HG03457 (cell line): ENCODE measurements at regions not wholly inside any gene's neighbourhood (a gene's known extent, or its start where the extent isn't known, plus 50 kb on each side); places are given as distances from the start of the nearest gene placed in this dataset.
"Not testable (repeated sequence)": the region's sequence is repeated elsewhere in the genome, so short reads cannot be mapped to it uniquely, and the experiment has no call there.

ENCODE experiments used
- ATAC-seq: cut with Tn5 transposase; IDR thresholded peaks from one replicate; pipeline ENCODE4 v1.9.1; 2021; ENCODE audit warnings: moderate number of reproducible peaks; ENCODE audit not compliant: unreplicated experiment

DNA sequence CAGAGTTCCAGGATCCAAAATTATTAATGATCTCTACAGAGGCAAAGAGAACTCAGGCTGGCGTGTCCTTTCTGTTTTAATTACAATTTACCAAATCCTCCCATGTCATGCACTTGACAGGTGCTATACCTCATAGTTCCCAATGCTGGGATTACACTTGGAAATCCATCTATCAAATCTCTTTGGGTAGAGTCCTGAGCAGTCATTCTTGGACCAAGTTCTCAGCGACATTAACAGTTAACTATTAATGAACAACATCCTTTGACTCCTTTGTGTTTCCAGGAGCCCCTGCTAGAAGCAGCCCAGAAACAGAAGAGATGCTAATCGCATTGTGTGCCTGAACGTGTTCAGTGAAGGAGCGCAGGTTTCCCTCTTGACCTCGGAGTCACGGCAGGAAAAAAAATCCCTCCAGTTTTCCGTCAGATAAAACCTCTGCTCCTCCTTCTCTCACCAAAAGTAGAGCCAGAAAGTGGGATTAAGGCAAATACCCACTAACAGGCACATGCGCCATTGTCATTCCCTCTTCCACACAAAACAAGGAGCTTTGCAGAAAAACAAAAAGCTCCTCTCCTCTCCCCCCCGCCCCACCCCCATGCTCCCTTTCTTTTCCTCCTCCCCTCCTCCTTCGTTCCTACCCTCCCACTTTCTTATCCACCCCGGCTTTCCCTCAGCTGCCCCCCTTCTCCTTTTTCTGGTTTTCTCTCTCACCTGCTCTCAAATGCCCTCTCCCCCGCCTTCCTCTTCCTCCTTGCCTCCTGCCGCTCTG, 224.7 kb downstream of the ZIC5 start:
- no peak for ATAC-seq

DNA sequence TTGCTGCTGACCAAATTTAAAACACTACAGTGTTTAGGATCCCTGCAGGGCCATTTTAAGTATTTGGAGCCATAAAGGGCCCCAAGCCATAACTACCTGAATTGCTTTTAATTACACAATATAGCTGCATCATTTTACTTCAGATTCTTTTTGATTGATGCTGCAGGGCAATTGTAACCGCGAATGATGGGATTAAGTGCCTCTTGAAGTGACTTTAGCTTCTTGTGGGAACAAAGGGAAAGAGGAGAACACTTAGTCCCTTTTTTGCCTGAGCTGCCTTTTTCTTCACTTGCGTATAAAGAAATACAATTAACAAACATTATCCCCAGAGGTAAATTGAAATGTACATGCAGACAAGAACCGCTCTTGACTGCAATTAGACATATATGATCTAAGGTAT, 228.5 kb downstream of the ZIC5 start:
- ATAC-seq = no peak

- no peak for ATAC-seq
Measured at GRCh38 chr13:99741960-99742359, 229.6 kb downstream of the ZIC5 start.

GRCh38 chr13:99740251-99740979, 231.2 kb downstream of the ZIC5 start:
- no peak for ATAC-seq

- no peak for ATAC-seq
Measured at GRCh38 chr13:99738626-99739025, 232.9 kb downstream of the ZIC5 start.

DNA sequence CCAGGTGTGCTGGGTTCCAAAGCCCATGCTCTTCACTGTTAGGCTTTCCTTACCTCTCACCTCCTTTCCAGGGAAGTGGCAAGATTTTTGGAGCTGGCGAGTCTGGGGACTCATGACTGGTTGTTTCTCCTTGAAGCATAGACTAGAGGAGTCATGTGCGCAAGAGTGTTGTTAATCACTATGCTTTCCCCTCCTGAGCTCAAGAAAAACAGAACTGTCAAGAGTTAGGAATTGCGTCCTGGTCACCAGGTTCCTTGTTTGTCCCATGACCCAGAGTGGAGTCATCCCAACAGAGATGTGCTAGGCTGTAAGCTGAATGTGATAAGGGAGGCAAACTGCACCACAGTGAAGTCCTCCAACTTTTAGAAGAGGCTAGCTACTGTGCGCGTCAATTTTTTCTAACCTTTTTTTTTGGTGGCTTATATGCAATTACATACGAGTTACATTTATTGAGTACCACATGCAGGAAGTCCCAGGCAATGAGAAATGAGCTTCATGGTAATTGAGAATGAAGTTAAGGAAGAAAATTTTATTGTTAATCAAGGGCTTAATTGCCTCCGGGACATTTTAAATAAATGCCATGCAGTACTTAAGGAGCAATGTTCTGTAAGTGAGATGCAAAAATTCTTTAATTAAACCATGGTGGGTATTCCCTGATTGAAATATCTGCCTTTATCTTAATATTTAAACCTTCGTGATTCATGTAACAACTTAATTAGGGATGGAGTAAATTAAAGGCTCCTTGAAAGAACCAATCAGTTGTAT, 233.9 kb downstream of the ZIC5 start:
- ATAC-seq = no peak

- ATAC-seq = no peak
Measured at GRCh38 chr13:99736541-99736940, 235.0 kb downstream of the ZIC5 start.

DNA sequence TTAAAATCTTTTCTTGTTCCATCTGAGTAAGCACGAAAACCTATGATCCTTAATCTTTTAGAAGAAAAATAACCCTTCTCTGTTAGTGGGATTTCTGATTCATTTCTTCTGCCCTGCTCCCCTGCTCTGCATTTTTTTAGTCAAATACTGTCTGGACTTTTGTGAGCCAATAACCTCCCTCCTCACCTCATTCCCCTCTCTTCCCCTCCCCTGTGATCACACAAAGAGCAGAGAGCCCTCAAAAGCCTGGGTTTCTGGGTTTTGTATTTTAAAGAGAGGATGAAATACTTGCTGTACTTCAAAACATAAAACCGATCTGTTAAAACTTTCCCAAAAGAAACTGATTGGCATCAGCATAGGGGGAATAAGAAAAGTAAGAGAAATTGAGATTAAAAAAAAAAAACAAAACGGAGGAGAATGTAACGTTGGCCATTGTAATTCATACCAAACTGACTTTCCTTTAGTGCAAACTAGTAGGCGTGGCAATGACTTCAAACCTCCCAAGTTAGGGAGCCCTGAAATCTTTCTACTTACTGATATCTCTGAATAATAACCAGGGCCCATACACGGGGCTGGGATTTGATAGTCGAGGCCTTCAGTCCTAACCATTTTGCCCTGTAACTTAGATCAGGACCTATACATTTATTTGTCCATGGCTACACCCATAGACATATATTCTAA, 232.9 kb downstream of the TM9SF2 start:
- ATAC-seq = no peak

- no peak for ATAC-seq
Measured at GRCh38 chr13:99733346-99733745, 232.1 kb downstream of the TM9SF2 start.

GRCh38 chr13:99731747-99732146, 230.5 kb downstream of the TM9SF2 start:
- ATAC-seq = no peak

DNA sequence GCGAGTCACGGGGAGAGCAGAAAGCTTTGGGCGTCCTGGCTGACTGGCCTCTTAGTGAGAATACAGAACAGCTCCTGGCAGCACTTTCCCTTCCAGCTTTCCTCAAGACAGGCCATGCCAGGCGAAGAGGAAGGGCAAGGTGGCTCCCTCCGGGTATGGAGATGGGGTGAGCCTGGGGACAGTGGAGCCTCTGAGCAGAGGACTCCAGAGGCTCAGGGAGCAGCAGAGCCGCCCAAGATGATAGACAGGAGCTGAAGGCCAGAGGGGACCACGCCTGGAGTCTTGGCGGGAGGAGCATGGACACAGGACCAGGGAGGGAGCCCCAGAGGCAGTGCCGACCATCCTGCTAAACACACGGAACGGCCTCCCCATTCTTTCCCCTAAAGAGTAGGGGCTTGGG, 229.1 kb downstream of the TM9SF2 start:
- ATAC-seq = no peak

DNA sequence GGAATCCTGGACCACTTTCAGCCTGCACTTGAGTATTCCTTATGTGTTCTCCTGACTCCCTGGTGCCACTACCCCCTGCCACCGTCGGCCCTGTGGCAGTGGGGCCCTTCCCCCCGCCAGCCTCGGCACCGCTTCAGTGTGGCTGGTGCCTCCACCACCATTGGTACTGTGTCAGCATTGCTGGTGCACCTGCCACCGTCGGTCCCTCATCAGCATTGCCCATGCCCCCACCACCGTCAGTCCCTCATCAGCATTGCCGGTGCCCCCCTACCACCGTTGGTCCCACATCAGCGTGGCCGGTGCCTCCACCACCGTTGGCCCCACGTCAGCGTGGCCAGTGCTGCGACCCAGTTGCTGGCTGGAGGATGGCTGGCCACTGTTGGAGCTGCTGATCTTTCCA, 228.5 kb downstream of the TM9SF2 start:
- no peak for ATAC-seq

DNA sequence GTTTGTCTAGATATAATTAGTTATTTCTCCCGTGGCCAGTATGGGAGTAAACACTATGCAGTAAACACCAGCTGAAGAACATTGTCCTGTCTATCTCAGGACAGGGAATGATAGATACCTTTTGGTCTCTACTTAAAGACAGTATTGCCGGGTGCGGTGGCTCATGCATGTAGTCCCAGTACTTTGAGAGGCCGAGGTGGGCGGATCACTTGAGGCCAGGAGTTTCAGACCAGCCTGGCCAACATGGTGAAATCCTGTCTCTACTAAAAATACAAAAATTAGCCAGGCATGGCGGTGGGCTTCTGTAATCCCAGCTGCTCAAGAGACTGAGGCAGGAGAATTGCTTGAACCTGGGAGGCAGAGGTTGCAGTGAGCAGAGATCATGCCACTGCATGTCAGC, 226.4 kb downstream of the TM9SF2 start:
- not testable (repeated sequence) for ATAC-seq

GRCh38 chr13:99726282-99726894, 225.1 kb downstream of the TM9SF2 start:
- ATAC-seq = no peak

DNA sequence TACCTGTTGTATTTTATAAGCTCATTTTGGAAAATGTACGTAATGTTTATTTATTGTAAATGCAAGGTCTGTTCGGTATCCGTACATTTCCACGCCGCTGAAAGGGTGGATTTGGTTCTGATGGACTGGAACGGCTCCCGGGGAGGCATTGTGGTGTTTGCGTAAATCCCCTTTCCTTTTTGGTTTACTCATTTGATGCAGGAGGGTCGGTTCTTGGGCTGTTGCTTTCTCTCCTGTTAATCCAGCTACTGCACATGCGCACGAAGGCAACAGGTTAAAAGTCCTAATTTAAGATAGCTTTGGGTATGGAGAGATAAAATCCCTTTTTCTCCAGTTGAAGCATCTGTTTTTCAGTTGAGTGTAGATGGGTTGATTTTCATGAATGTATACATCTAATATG, 224.4 kb downstream of the TM9SF2 start:
- ATAC-seq = no peak

GRCh38 chr13:99724633-99725517, 223.6 kb downstream of the TM9SF2 start:
- ATAC-seq = no peak

- ATAC-seq = no peak
Measured at GRCh38 chr13:99723878-99724277, 222.6 kb downstream of the TM9SF2 start.

- no peak for ATAC-seq
Measured at GRCh38 chr13:99722931-99723330, 221.7 kb downstream of the TM9SF2 start.

GRCh38 chr13:99722338-99722818, 221.1 kb downstream of the TM9SF2 start:
- no peak for ATAC-seq
